WTC11 (cell line): ENCODE measurements at regions not wholly inside any gene's neighbourhood (a gene's known extent, or its start where the extent isn't known, plus 50 kb on each side); places are given as distances from the start of the nearest gene placed in this dataset.

Experiments
- CREM ChIP-seq: sonication (generic); formaldehyde crosslinking; IDR thresholded peaks from 2 replicates; pipeline ENCODE4 v1.8.1; 2022; ENCODE audit warnings: mild to moderate bottlenecking, missing genetic modification reagents, moderate library complexity
- FOXJ3 ChIP-seq: sonication (generic); formaldehyde crosslinking; IDR thresholded peaks from 2 replicates; pipeline ENCODE4 v1.9.0; 2021; ENCODE audit warnings: missing genetic modification reagents, mild to moderate bottlenecking, borderline replicate concordance
- FOXP1 ChIP-seq: sonication (generic); formaldehyde crosslinking; IDR thresholded peaks from 2 replicates; pipeline ENCODE4 v1.8.0; 2022; ENCODE audit warnings: missing genetic modification reagents, mild to moderate bottlenecking, moderate library complexity, borderline replicate concordance
- JUN ChIP-seq: sonication (generic); formaldehyde crosslinking; IDR thresholded peaks from 2 replicates; pipeline ENCODE4 v1.8.0; 2023; ENCODE audit warnings: mild to moderate bottlenecking, missing genetic modification reagents
- NFYB ChIP-seq: sonication (generic); formaldehyde crosslinking; conservative IDR thresholded peaks from 2 replicates; pipeline ENCODE4 v1.8.0; 2022; ENCODE audit warnings: low read depth, missing genetic modification reagents
- SMAD4 ChIP-seq: sonication (generic); formaldehyde crosslinking; IDR thresholded peaks from 2 replicates; pipeline ENCODE4 v1.8.0; 2022; ENCODE audit warnings: mild to moderate bottlenecking, missing genetic modification reagents
- ZNF121 ChIP-seq: sonication (generic); formaldehyde crosslinking; IDR thresholded peaks from 2 replicates; pipeline ENCODE4 v1.8.0; 2023; ENCODE audit warnings: missing genetic modification reagents
- TF ChIP-seq, protein P1 (sequence below): fragments of 200-600 bp; IDR thresholded peaks from 2 replicates; pipeline ENCODE4 v1.8.0; 2022; ENCODE audit warnings: antibody characterized with exemption
- TF ChIP-seq, protein P2 (sequence below): sonication (generic); formaldehyde crosslinking; IDR thresholded peaks from 2 replicates; pipeline ENCODE4 v1.8.0; 2022; ENCODE audit warnings: mild to moderate bottlenecking, missing genetic modification reagents
- TF ChIP-seq, protein P3 (sequence below): sonication (generic); formaldehyde crosslinking; IDR thresholded peaks from 2 replicates; pipeline ENCODE4 v1.8.1; 2023; ENCODE audit warnings: mild to moderate bottlenecking, missing genetic modification reagents
- TF ChIP-seq, protein P4 (sequence below): sonication (generic); formaldehyde crosslinking; IDR thresholded peaks from 2 replicates; pipeline ENCODE4 v1.8.0; 2022; ENCODE audit warnings: mild to moderate bottlenecking, missing genetic modification reagents
- TF ChIP-seq, protein P5 (sequence below): sonication (generic); formaldehyde crosslinking; conservative IDR thresholded peaks from 2 replicates; pipeline ENCODE4 v1.8.1; 2022; ENCODE audit warnings: mild to moderate bottlenecking, missing genetic modification reagents

DNA sequence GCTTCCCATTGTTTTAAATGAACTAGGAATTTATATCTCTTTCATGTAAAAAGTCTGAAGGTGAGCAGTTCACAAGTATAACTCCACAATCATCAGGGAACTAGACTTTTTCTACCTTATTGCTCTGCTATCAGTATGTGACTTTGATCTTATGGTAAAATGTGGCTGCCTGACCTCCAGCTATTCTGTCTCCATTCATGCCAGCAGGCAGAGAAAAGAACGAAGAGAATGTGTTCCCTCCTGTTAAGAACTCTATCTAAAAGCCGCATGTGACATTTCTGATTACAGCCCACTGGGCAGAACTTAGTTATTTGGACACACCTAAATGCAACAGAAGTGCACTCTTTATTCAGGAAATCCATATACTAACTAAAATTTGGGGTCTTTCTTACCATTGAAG is 102.8 kb upstream of the MBL2 start:
- TF ChIP-seq, protein P1, sequence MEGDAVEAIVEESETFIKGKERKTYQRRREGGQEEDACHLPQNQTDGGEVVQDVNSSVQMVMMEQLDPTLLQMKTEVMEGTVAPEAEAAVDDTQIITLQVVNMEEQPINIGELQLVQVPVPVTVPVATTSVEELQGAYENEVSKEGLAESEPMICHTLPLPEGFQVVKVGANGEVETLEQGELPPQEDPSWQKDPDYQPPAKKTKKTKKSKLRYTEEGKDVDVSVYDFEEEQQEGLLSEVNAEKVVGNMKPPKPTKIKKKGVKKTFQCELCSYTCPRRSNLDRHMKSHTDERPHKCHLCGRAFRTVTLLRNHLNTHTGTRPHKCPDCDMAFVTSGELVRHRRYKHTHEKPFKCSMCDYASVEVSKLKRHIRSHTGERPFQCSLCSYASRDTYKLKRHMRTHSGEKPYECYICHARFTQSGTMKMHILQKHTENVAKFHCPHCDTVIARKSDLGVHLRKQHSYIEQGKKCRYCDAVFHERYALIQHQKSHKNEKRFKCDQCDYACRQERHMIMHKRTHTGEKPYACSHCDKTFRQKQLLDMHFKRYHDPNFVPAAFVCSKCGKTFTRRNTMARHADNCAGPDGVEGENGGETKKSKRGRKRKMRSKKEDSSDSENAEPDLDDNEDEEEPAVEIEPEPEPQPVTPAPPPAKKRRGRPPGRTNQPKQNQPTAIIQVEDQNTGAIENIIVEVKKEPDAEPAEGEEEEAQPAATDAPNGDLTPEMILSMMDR: no peak
- TF ChIP-seq FOXP1 (CRISPR knock-in tag): no peak
- no peak for TF ChIP-seq ZNF121 (CRISPR knock-in tag)
- TF ChIP-seq, protein P2, sequence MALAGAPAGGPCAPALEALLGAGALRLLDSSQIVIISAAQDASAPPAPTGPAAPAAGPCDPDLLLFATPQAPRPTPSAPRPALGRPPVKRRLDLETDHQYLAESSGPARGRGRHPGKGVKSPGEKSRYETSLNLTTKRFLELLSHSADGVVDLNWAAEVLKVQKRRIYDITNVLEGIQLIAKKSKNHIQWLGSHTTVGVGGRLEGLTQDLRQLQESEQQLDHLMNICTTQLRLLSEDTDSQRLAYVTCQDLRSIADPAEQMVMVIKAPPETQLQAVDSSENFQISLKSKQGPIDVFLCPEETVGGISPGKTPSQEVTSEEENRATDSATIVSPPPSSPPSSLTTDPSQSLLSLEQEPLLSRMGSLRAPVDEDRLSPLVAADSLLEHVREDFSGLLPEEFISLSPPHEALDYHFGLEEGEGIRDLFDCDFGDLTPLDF: no peak
- TF ChIP-seq, protein P3, sequence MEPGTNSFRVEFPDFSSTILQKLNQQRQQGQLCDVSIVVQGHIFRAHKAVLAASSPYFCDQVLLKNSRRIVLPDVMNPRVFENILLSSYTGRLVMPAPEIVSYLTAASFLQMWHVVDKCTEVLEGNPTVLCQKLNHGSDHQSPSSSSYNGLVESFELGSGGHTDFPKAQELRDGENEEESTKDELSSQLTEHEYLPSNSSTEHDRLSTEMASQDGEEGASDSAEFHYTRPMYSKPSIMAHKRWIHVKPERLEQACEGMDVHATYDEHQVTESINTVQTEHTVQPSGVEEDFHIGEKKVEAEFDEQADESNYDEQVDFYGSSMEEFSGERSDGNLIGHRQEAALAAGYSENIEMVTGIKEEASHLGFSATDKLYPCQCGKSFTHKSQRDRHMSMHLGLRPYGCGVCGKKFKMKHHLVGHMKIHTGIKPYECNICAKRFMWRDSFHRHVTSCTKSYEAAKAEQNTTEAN: no peak
- no peak for TF ChIP-seq FOXJ3 (CRISPR knock-in tag)
- TF ChIP-seq NFYB (CRISPR knock-in tag): no peak
- TF ChIP-seq, protein P4, sequence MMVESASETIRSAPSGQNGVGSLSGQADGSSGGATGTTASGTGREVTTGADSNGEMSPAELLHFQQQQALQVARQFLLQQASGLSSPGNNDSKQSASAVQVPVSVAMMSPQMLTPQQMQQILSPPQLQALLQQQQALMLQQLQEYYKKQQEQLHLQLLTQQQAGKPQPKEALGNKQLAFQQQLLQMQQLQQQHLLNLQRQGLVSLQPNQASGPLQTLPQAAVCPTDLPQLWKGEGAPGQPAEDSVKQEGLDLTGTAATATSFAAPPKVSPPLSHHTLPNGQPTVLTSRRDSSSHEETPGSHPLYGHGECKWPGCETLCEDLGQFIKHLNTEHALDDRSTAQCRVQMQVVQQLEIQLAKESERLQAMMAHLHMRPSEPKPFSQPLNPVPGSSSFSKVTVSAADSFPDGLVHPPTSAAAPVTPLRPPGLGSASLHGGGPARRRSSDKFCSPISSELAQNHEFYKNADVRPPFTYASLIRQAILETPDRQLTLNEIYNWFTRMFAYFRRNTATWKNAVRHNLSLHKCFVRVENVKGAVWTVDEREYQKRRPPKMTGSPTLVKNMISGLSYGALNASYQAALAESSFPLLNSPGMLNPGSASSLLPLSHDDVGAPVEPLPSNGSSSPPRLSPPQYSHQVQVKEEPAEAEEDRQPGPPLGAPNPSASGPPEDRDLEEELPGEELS (CRISPR knock-in tag): no peak
- TF ChIP-seq JUN (CRISPR knock-in tag): no peak
- TF ChIP-seq SMAD4 (CRISPR knock-in tag): no peak
- TF ChIP-seq, protein P5, sequence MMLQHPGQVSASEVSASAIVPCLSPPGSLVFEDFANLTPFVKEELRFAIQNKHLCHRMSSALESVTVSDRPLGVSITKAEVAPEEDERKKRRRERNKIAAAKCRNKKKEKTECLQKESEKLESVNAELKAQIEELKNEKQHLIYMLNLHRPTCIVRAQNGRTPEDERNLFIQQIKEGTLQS (CRISPR knock-in tag): no peak
- no peak for TF ChIP-seq CREM (CRISPR knock-in tag)
